Liver (tissue), 8 donors: ENCODE measurements at regions not wholly inside any gene's neighbourhood (a gene's known extent, or its start where the extent isn't known, plus 50 kb on each side); places are given as distances from the start of the nearest gene placed in this dataset.
A peak's percentile ranks its signal among the peaks of the same experiment; 100 is the strongest.

Experiments
- DNase-seq: peaks from one replicate; pipeline ENCODE4 v3.0.0-alpha.2; 2017; ENCODE audit warnings: low spot score
- H3K27ac ChIP-seq, 2 donors: one replicate each; pipeline ENCODE4 v1.7.0; 2013; ENCODE audit warnings: inconsistent platforms in 2 of 2, low read length in 2 of 2, control low read depth in 1 of 2, low read depth in 1 of 2, mild to moderate bottlenecking in 1 of 2
- H3K27me3 ChIP-seq, 4 donors: one replicate each; pipeline versions ENCODE4 v1.6.1 to v1.7.0; 2013; ENCODE audit warnings: low read length in 3 of 4, inconsistent platforms in 1 of 4, mild to moderate bottlenecking in 1 of 4, moderate library complexity in 1 of 4; ENCODE audit not compliant: control insufficient read depth in 4 of 4, insufficient read depth in 4 of 4
- H3K36me3 ChIP-seq, 4 donors: one replicate each; pipeline versions ENCODE4 v1.6.1 to v1.7.0; 2013; ENCODE audit warnings: low read length in 3 of 4, mild to moderate bottlenecking in 3 of 4, low read depth in 1 of 4, moderate library complexity in 1 of 4; ENCODE audit not compliant: control insufficient read depth in 4 of 4, insufficient read depth in 3 of 4
- H3K4me1 ChIP-seq, 4 donors: one replicate each; pipeline versions ENCODE4 v1.6.1 to v1.7.0; 2013; ENCODE audit warnings: low read length in 3 of 4, mild to moderate bottlenecking in 3 of 4, moderate library complexity in 1 of 4; ENCODE audit not compliant: control insufficient read depth in 4 of 4, insufficient read depth in 4 of 4
- H3K4me3 ChIP-seq, 3 donors: one replicate each; pipeline versions ENCODE4 v1.6.1 to v1.7.0; 2013; ENCODE audit warnings: low read length in 3 of 3, control low read depth in 1 of 3, low read depth in 1 of 3, mild to moderate bottlenecking in 1 of 3
- H3K9ac ChIP-seq, 2 donors: one replicate each; pipeline ENCODE4 v1.7.0; 2013; ENCODE audit warnings: low read length in 2 of 2, mild to moderate bottlenecking in 2 of 2, moderate library complexity in 2 of 2, control low read depth in 1 of 2, low read depth in 1 of 2
- H3K9me3 ChIP-seq, 4 donors: one replicate each; pipeline versions ENCODE4 v1.6.1 to v1.7.0; 2013; ENCODE audit warnings: low read length in 3 of 4; ENCODE audit not compliant: control insufficient read depth in 4 of 4
- ATF3 ChIP-seq: IDR thresholded peaks from 2 replicates; pipeline ENCODE4 v1.6.1; 2016; ENCODE audit warnings: antibody characterized with exemption
- CTCF ChIP-seq: fragments of 150-350 bp; IDR thresholded peaks from 2 replicates; pipeline ENCODE4 v1.5.1; 2017; ENCODE audit warnings: improper control_type of control experiment, low read depth, low read length; ENCODE audit not compliant: missing input control
- EGR1 ChIP-seq, 2 donors: IDR thresholded peaks; 2 replicates each; pipeline ENCODE4 v1.6.1; 2016 to 2018; ENCODE audit warnings: antibody characterized with exemption in 2 of 2, low read depth in 2 of 2
- FOXA1 ChIP-seq: IDR thresholded peaks from 2 replicates; pipeline ENCODE4 v1.6.1; 2016; ENCODE audit warnings: antibody characterized with exemption
- FOXA2 ChIP-seq: IDR thresholded peaks from 2 replicates; pipeline ENCODE4 v1.6.1; 2016; ENCODE audit warnings: antibody characterized with exemption
- GABPA ChIP-seq, 2 donors: IDR thresholded peaks in 1 of 2; conservative IDR thresholded peaks in 1 of 2; 2 replicates each; pipeline ENCODE4 v1.6.1; 2016; ENCODE audit warnings: antibody characterized with exemption in 2 of 2, mild to moderate bottlenecking in 1 of 2, moderate library complexity in 1 of 2
- HNF4A ChIP-seq, 2 donors: conservative IDR thresholded peaks; 2 replicates each; pipeline ENCODE4 v1.6.1; 2016; ENCODE audit warnings: antibody characterized with exemption in 2 of 2, mild to moderate bottlenecking in 2 of 2
- HNF4G ChIP-seq: IDR thresholded peaks from 2 replicates; pipeline ENCODE4 v1.6.1; 2016; ENCODE audit warnings: antibody characterized with exemption
- JUND ChIP-seq, 2 donors: IDR thresholded peaks; 2 replicates each; pipeline ENCODE4 v1.6.1; 2016; ENCODE audit warnings: antibody characterized with exemption in 2 of 2
- NR2F2 ChIP-seq: IDR thresholded peaks from 2 replicates; pipeline ENCODE4 v1.6.1; 2016; ENCODE audit warnings: antibody characterized with exemption
- RAD21 ChIP-seq, 2 donors: IDR thresholded peaks; 2 replicates each; pipeline ENCODE4 v1.6.1; 2016; ENCODE audit warnings: antibody characterized with exemption in 2 of 2, mild to moderate bottlenecking in 2 of 2
- RXRA ChIP-seq, 2 donors: IDR thresholded peaks; 2 replicates each; pipeline ENCODE4 v1.6.1; 2017 to 2018; ENCODE audit warnings: antibody characterized with exemption in 2 of 2, mild to moderate bottlenecking in 1 of 2
- SP1 ChIP-seq: IDR thresholded peaks from 2 replicates; pipeline ENCODE4 v1.6.1; 2018; ENCODE audit warnings: antibody characterized with exemption, mild to moderate bottlenecking
- TAF1 ChIP-seq: conservative IDR thresholded peaks from 2 replicates; pipeline ENCODE4 v1.6.1; 2016; ENCODE audit warnings: antibody characterized with exemption, mild to moderate bottlenecking
- YY1 ChIP-seq: IDR thresholded peaks from 2 replicates; pipeline ENCODE4 v1.6.1; 2016; ENCODE audit warnings: antibody characterized with exemption, mild to moderate bottlenecking
- WGBS: extraction: QIAGEN DNeasy Blood & Tissue Kit; methylation state at CpG from one replicate; pipeline ENCODE4 v1.1.7; 2013; 5-methylcytosine and 5-hydroxymethylcytosine counted together
- TF ChIP-seq, protein P1 (sequence below): IDR thresholded peaks from 2 replicates; pipeline ENCODE4 v1.6.1; 2016; ENCODE audit warnings: antibody characterized with exemption
- TF ChIP-seq, protein P2 (sequence below): IDR thresholded peaks from 2 replicates; pipeline ENCODE4 v1.6.1; 2016; ENCODE audit warnings: antibody characterized with exemption
- donor health status: healthy.
- donor health status: healthy.
- donor health status: healthy.
- donor health status: healthy.
- donor health status: healthy.

GRCh38 chr5:145465474-145466263 is 369.5 kb downstream of the PRELID2 start (continued):
- TF ChIP-seq, protein P1, sequence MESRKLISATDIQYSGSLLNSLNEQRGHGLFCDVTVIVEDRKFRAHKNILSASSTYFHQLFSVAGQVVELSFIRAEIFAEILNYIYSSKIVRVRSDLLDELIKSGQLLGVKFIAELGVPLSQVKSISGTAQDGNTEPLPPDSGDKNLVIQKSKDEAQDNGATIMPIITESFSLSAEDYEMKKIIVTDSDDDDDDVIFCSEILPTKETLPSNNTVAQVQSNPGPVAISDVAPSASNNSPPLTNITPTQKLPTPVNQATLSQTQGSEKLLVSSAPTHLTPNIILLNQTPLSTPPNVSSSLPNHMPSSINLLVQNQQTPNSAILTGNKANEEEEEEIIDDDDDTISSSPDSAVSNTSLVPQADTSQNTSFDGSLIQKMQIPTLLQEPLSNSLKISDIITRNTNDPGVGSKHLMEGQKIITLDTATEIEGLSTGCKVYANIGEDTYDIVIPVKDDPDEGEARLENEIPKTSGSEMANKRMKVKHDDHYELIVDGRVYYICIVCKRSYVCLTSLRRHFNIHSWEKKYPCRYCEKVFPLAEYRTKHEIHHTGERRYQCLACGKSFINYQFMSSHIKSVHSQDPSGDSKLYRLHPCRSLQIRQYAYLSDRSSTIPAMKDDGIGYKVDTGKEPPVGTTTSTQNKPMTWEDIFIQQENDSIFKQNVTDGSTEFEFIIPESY, result no peak
- TF ChIP-seq ATF3 (no peak), NR2F2 (no peak), HNF4G (no peak), RAD21 (IDR thresholded peaks at IDR 0.05) (no peak), EGR1 (IDR thresholded peaks at IDR 0.05; ENCODE audit: low read depth in 2 of 2) (no peak), YY1 (no peak), RXRA (IDR thresholded peaks at IDR 0.05) (no peak), SP1 (no peak), TAF1 (no peak), FOXA1 (no peak)
- TF ChIP-seq, protein P2, sequence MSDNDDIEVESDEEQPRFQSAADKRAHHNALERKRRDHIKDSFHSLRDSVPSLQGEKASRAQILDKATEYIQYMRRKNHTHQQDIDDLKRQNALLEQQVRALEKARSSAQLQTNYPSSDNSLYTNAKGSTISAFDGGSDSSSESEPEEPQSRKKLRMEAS, result no peak

GRCh38 chr5:145464171-145464570 is 371.0 kb downstream of the PRELID2 start:
- WGBS, result 86% methylated on average over 1 of the region's 1 CpG
- Histone ChIP-seq H3K4me1 (peaks cover 0 to 27% (median 22%) of the 10 kb centered on the region in 4 donors), H3K9ac (no peak overlapping the region), H3K27ac (no peak overlapping the region), H3K27me3 (no peaks in the 10 kb centered on the region), H3K4me3 (no peak overlapping the region), H3K9me3 (no peaks in the 10 kb centered on the region), H3K36me3 (no peaks in the 10 kb centered on the region)
- no peak for DNase-seq
- peak in 1 of 2 donors; percentile 25 for TF ChIP-seq HNF4A (conservative IDR thresholded peaks at IDR 0.05)
- no peak for TF ChIP-seq JUND (IDR thresholded peaks at IDR 0.05)
- no peak for TF ChIP-seq RAD21 (IDR thresholded peaks at IDR 0.05)

GRCh38 chr5:145463634-145464033 is 371.5 kb downstream of the PRELID2 start:
- Histone ChIP-seq H3K4me3 (no peak overlapping the region), H3K36me3 (no peaks in the 10 kb centered on the region), H3K27me3 (no peaks in the 10 kb centered on the region), H3K9me3 (no peaks in the 10 kb centered on the region), H3K4me1 (peaks cover 0 to 27% (median 22%) of the 10 kb centered on the region in 4 donors), H3K9ac (no peak overlapping the region), H3K27ac (no peak overlapping the region)
- no peak for TF ChIP-seq TAF1
- TF ChIP-seq GABPA (IDR thresholded peaks at IDR 0.05 in 1 of 2, conservative IDR thresholded peaks at IDR 0.05 in 1 of 2), result no peak
- no peak for TF ChIP-seq RXRA (IDR thresholded peaks at IDR 0.05)
- TF ChIP-seq, protein P2, result no peak
- no peak for TF ChIP-seq HNF4G
- no peak for TF ChIP-seq FOXA1
- TF ChIP-seq CTCF, result no peak
- no peak for TF ChIP-seq HNF4A (conservative IDR thresholded peaks at IDR 0.05)
- no peak for TF ChIP-seq EGR1 (IDR thresholded peaks at IDR 0.05; ENCODE audit: low read depth in 2 of 2)
- TF ChIP-seq NR2F2, result no peak
- TF ChIP-seq, protein P1, result no peak
- no peak for TF ChIP-seq RAD21 (IDR thresholded peaks at IDR 0.05)
- TF ChIP-seq JUND (IDR thresholded peaks at IDR 0.05), result no peak
- no peak for TF ChIP-seq SP1
- no peak for TF ChIP-seq YY1
- TF ChIP-seq FOXA2, result no peak
- no peak for DNase-seq
- WGBS, result 80% methylated on average over 1 of the region's 1 CpG
